GM18868 (cell line): ENCODE measurements at regions not wholly inside any gene's neighbourhood (a gene's known extent, or its start where the extent isn't known, plus 50 kb on each side); places are given as distances from the start of the nearest gene placed in this dataset.
"Not testable (repeated sequence)": the region's sequence is repeated elsewhere in the genome, so short reads cannot be mapped to it uniquely, and the experiment has no call there.

Source experiments
- ATAC-seq: cut with Tn5 transposase; IDR thresholded peaks from one replicate; pipeline ENCODE4 v1.9.1; 2021; ENCODE audit warnings: mild to moderate bottlenecking, moderate library complexity; ENCODE audit not compliant: unreplicated experiment

DNA sequence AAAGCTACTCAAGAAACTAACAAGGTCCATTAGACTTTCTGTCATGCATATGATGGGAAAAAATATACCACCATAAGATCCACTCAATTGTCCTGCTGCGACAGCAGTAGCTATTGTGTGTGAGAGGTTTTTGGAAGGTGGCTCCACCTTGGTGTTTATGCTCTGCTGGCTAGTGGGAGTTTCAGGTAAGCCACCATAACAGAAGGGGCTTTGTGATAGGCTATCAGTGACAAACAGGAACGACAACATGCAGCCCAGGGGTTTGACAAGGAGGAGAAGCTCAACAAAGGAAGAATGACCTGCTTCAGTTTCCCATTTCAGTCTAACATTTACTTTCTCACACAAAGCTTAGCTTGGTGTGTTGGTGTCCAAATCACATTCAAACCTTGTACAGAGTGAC is 182.6 kb downstream of the ATOH1 start:
- no peak for ATAC-seq

DNA sequence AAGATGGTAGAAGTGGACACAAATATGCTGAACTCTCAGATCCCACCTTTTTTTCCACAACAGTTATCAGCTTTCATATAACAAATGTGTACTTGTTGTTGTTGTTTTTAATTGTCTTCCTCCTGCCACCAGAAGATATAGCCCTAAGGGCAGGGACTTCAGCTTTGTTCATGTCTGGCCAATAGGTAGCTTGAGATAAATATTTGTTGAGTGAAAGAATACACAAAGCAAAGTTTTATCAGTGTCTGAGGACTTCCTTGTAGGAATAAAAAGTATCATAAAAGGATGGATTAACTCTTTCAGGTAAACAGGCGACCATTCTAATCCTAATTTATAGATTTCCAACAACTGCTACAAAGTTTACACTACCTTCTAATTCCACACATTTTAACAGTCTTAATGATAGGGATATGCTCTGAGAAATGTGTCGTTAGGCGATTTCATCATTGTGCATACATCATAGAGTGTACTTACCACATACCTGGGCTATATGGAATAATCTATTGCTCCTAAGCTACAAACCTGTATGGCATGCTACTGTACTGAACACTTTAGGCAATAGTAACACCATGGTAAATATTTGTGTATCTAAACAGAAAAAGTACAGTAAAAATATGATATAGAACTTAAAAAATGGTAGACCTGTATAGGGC is 186.1 kb downstream of the ATOH1 start:
- no peak for ATAC-seq

- ATAC-seq: no peak
Observed at GRCh38 chr4:94015956-94016355, 187.4 kb downstream of the ATOH1 start.

GRCh38 chr4:94032754-94033153 is 174.9 kb upstream of the SMARCAD1 start:
- ATAC-seq: no peak

- no peak for ATAC-seq
Observed at GRCh38 chr4:94036964-94037363, 170.7 kb upstream of the SMARCAD1 start.

DNA sequence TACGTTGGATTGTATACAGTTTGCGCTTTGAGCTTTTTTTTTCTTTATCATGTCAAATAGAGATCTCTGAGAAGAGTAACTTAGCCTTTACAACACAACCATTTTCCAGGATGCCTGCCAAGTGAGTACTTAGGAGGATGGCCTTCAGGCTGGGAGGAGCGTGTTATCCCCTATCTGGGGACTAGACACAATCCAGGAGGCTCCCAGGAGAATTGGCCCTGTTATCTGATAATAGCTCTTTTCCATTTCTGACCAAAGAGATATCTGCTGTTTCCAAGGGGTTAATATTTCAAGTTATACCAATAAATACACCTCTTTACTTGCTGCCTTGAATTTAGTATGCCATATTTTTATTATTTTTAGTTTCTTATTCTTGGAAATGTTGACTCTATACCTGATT is 169.5 kb upstream of the SMARCAD1 start:
- ATAC-seq: no peak

GRCh38 chr4:94039226-94039625 is 168.4 kb upstream of the SMARCAD1 start:
- no peak for ATAC-seq

GRCh38 chr4:94044471-94044870 is 163.2 kb upstream of the SMARCAD1 start:
- ATAC-seq: not testable (repeated sequence)

DNA sequence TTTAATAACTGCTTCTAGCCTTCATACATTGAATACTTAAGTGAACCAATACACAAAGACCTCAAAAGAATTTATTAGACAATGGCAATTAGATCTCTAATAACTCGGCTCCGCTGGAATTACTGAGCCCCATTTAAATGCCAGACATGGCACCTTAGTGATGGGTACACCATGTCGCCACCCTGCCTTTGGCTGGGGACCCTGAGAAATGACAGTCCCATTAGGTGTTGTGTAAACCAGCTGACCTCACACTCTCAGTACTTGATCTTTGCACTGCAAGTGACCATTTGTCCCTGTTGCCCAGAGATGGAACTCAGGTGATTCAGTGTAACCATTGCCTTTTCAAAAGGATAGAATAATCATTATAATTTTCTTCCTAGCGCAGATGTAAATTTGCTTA is 144.6 kb upstream of the SMARCAD1 start:
- no peak for ATAC-seq

DNA sequence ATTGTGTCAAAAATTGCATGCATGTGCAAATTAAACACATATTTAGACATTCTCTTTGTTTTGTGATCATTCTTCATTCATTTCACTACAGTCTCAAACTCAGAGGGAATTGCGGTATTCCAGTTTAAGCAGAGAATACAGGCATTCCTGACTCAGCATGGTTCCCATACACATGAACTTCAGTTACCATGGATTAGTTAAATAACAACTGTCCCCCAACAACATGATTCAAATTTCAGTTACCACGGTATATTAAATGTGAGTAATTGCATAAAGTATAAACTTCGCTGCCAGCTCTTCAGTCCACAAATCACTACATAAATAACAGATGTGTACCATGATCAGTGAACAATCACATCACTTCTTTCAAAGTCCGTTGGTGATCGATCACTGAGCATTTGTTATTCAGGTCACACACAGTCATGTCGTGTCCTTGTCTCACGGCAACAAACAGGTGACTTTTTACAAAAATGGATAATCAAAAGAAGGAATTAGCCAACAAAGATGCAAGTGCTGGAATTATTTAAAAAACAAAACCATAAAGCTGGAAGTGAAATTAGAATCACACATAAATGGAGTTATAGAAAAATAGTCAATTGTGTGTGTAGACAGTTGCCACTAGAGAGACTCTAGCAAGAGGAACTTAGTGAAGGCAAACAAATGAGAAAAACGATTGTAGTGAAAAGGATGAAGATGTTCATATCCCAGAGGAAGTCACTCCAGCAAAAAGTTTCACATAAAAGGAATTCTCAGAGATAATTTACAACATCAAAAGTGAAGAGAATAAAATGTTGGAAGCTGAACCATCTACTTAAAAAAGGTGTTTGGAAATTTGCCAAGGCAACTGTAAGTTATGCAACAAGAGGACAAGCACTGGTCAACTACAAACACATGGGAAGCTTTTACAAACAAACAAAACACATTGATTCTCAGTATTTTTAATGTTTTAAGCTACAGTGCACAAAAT is 138.6 kb upstream of the SMARCAD1 start:
- no peak for ATAC-seq

DNA sequence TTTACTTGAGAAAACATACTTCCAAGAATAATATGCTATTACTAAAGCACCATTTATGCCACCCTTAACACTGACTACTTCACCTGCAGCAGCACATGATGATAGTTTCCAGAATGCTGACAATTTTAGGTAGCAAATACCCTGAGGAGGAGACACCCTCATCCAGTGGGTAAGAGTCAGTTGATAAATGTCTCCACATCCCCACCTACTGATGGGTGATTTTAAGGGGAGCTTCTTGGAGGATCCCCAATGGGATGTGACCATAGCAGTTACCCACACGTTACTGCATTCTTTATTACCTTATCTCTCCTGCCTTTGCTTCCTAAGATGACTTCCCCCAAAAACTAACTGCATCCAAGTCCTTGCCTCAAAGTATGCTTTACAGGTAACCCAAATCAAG is 131.2 kb upstream of the SMARCAD1 start:
- no peak for ATAC-seq

DNA sequence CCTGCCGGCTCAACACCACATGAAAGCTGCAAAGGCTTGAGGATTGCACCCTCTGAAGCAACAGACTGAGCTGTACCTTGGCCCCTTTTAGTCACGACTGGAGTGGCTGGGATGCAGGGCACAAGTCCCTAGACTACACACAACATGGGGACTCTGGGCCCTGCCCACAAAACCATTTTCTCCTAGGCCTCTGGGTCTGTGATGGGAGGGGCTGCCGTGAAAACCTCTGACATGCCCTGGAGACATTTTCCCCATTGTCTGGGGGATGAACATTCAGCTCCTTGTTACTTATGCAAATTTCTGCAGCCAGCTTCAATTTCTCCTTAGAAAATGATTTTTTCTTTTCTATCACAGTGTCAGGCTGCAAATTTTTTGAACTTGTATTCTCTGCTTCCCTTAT is 123.5 kb upstream of the SMARCAD1 start:
- ATAC-seq: no peak

GRCh38 chr4:94099141-94099540 is 108.5 kb upstream of the SMARCAD1 start:
- not testable (repeated sequence) for ATAC-seq

- ATAC-seq: no peak
Observed at GRCh38 chr4:94112644-94113043, 95.0 kb upstream of the SMARCAD1 start.

DNA sequence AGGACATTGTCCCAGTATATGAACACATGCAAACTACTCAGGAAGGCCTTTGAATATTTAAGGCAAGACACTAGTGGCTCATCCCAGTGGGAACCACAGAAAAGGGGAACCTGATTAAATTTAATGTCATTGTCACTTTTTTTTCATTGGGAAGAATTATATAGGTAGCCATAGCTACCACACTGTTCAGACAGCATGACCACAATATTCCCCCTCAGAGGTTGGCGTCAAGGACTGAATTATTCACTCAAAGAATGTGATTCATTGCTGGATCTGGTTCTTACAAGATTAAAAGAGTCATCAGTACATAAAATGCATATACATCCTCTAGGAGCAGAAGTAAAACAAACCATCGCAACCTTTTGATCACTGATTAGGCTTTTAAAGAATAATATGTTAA is 92.0 kb upstream of the SMARCAD1 start:
- ATAC-seq: no peak

- ATAC-seq: no peak
Observed at GRCh38 chr4:94116842-94117241, 90.8 kb upstream of the SMARCAD1 start.

- ATAC-seq: no peak
Observed at GRCh38 chr4:94126669-94127068, 81.0 kb upstream of the SMARCAD1 start.

GRCh38 chr4:94127707-94128328 is 79.8 kb upstream of the SMARCAD1 start:
- ATAC-seq: peak; percentile 89

DNA sequence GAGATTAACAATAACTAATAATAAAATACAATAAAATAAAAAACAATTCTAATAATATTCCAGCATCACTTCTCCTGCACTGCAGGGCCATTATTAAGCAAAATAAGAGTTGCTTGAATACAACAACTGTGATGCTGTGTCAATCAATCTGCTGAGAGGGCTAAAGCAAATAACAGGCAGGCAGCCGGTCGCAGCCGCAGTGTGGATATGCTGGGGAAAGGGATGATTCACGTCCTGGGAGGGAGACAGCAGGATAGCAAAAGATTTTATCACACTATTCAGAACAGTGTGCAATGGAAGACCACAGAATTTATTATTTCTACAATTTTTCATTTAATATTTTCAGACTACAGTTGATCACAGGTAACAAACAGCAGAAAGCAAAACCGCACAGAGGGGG is 76.5 kb upstream of the SMARCAD1 start:
- ATAC-seq: no peak

DNA sequence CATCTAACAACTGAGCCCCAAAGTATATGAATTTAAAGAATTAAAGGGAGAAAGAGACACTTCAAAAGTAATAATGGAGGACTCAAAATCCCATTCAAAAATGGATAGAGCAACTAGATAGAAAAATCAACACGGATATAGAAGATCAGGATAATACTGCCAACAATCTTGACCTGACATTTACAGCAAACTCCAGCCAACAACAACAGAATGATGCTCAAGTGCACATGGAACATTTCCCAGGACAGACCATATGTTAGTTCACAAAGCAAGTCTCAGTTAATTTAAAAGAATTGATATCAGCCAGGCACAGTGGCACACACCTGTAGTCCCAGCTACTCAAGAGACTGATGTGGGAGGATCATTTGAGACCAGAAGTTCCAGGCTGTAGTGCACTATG is 72.0 kb upstream of the SMARCAD1 start:
- ATAC-seq: no peak

DNA sequence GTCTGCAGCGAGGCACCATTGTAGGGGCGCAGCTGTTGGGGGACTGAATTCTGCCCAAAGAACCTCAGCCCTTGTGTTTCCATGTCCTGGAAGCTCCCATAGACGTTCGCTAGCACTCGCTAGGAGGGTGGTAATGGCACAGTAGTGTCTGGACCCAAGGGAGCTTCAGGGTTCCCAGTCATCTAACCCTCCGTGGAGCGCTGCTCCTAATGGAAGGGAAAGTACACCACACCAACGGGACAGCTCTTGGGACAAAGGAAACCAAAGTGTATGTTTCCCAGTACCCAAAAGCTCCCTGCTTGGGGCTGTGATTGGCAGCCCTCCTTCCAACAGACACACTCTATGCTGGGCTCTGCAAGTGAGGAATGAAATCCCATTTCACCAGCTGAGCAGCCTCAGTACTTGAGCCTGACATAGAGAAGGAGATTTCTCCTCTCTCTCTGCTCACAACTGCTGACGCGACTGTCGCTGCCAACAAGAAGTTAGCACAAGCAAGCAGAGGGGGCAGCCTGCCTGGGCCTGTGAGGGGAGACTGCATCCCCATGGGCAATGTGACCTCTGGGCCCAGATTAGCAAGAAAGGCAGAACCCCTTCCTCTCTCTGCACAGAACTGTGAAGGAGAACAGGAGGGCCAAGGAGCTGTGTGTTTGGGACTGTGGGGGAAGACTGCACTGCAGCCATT is 67.6 kb upstream of the SMARCAD1 start:
- ATAC-seq: no peak
